Adrenal gland (tissue), 9 donors: ENCODE measurements at regions not wholly inside any gene's neighbourhood (a gene's known extent, or its start where the extent isn't known, plus 50 kb on each side); places are given as distances from the start of the nearest gene placed in this dataset.
A peak's percentile ranks its signal among the peaks of the same experiment; 100 is the strongest.

Experiments
- DNase-seq, 7 donors: peaks; one replicate each; pipeline ENCODE4 v3.0.0-alpha.2; 2019 to 2020
- H3K27ac ChIP-seq, 5 donors: fragments of 200-600 bp; sonication (generic) in 4 of 5; 1 replicate in 3 of 5; 2 replicates in 2 of 5; pipeline versions ENCODE4 v1.5.1 to v1.8.0; 2016 to 2020; ENCODE audit warnings: mild to moderate bottlenecking in 1 of 5
- H3K27me3 ChIP-seq: fragments of 200-600 bp; 2 replicates; pipeline ENCODE4 v1.8.0; 2021
- H3K36me3 ChIP-seq, 2 donors: fragments of 200-600 bp; replicated peaks in 1 of 2; 1 replicate in 1 of 2; 2 replicates in 1 of 2; pipeline versions ENCODE4 v1.5.1 to v1.8.0; 2018 to 2022
- H3K4me1 ChIP-seq, 2 donors: fragments of 200-600 bp; replicated peaks in 1 of 2; 1 replicate in 1 of 2; 2 replicates in 1 of 2; pipeline versions ENCODE4 v1.5.1 to v1.8.0; 2018 to 2021
- H3K4me3 ChIP-seq, 4 donors: fragments of 200-600 bp; sonication (generic) in 3 of 4; one replicate each; pipeline ENCODE4 v1.5.1; 2016 to 2018
- H3K9me3 ChIP-seq, 3 donors: fragments of 200-600 bp; sonication (generic) in 1 of 3; replicated peaks in 1 of 3; 1 replicate in 2 of 3; 2 replicates in 1 of 3; pipeline versions ENCODE4 v1.5.1 to v1.8.0; 2016 to 2021
- POLR2A ChIP-seq, 2 donors: fragments of 450-650 bp; IDR thresholded peaks; one replicate each; pipeline ENCODE4 v1.6.1; 2017; ENCODE audit warnings: antibody characterized with exemption in 2 of 2, mild to moderate bottlenecking in 2 of 2, moderate library complexity in 1 of 2
- WGBS, 4 donors: extraction: QIAGEN DNeasy Blood & Tissue Kit in 2 of 4; methylation state at CpG; one replicate each; pipeline versions ENCODE4 v1.1.5 to v1.1.7; 2013 to 2017; 5-methylcytosine and 5-hydroxymethylcytosine counted together
- intact Hi-C, 2 donors: fragments of 100-400 bp; cut with DNase I; formaldehyde crosslinking; loops; one replicate each; pipeline versions ENCODE4 v1.14.1 to v1.15.0; 2022 to 2023
- TF ChIP-seq, protein P1 (sequence below), 6 experiments: fragments of 450-650 bp in 4 of 6; fragments of 200-600 bp in 2 of 6; sonication (generic) in 1 of 6; IDR thresholded peaks; 1 replicate in 5 of 6; 2 replicates in 1 of 6; pipeline versions ENCODE4 v1.5.1 to v1.8.0; 2016 to 2021; ENCODE audit warnings: antibody characterized with exemption in 6 of 6, mild to moderate bottlenecking in 2 of 6, moderate library complexity in 1 of 6
- donor health status: healthy with polysubstance abuse.
- donor health status: Bipolar disorder and iron deficiency.
- donor health status: DM: yes; HTN: yes; CAD: no.
- donor health status: DM: no; HTN: no; CAD: no.
- donor health status: DM: no; HTN: no; CAD: no.

DNA sequence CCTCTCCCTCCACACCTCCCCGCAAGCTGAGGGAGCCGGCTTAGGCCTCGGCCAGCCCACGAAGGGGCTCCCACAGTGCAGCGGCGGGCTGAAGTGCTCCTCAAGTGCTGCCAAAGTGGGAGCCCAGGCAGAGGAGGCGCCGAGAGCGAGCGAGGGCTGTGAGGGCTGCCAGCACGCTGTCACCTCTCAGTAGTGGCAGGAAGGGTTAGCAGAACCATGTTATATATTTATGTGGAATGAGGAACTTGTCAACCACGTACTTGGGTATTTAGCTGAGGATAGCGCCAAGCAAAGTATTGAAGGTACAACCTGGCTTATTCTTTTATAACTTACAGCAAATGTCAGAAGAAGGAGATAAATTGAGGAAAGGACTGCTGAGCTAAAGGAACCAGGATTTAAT lies 144.1 kb upstream of the MGAT5 start:
- Histone ChIP-seq H3K36me3 (no peaks in the 10 kb centered on the region), H3K4me3 (no peak overlapping the region), H3K9me3 (no peaks in the 10 kb centered on the region), H3K27ac (no peak overlapping the region), H3K27me3 (no peaks in the 10 kb centered on the region), H3K4me1 (no peaks in the 10 kb centered on the region)
- 88 to 94% (median 90%) methylated on average over 7 to 13 of the region's 13 CpGs for WGBS, 4 donors
- no peak for TF ChIP-seq POLR2A (IDR thresholded peaks at IDR 0.05)
- TF ChIP-seq, protein P1, sequence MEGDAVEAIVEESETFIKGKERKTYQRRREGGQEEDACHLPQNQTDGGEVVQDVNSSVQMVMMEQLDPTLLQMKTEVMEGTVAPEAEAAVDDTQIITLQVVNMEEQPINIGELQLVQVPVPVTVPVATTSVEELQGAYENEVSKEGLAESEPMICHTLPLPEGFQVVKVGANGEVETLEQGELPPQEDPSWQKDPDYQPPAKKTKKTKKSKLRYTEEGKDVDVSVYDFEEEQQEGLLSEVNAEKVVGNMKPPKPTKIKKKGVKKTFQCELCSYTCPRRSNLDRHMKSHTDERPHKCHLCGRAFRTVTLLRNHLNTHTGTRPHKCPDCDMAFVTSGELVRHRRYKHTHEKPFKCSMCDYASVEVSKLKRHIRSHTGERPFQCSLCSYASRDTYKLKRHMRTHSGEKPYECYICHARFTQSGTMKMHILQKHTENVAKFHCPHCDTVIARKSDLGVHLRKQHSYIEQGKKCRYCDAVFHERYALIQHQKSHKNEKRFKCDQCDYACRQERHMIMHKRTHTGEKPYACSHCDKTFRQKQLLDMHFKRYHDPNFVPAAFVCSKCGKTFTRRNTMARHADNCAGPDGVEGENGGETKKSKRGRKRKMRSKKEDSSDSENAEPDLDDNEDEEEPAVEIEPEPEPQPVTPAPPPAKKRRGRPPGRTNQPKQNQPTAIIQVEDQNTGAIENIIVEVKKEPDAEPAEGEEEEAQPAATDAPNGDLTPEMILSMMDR (IDR thresholded peaks at IDR 0.05): no peak
- no peak for DNase-seq
- intact Hi-C loops: loop anchor here in 1 of 2 donors (10.0 kb wide), 1 partner anchor 345 kb away; no protein-coding TSS in a partner anchor

DNA sequence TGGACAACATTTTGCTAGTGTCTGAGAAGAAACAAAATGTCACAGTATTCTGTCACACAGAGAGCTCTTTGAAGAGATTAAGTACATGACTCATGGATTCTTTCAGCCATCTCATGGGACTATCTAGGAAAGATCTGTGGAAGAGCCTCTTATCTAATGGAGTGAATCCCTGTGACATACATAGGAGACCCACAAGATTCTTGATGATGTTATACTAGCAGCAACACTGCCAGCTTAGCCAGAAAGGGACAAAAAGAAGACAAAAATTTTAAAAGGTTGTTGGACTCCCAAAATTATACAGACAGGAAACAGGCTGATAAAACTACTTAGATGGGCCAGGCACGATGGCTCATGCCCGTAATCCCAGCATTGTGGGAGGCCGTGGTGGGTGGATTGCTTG lies 143.3 kb upstream of the MGAT5 start:
- intact Hi-C loops: loop anchor here in 1 of 2 donors (10.0 kb wide), 1 partner anchor 344 kb away; no protein-coding TSS in a partner anchor
- no peak for DNase-seq
- Histone ChIP-seq H3K4me3 (no peak overlapping the region), H3K27ac (no peak overlapping the region), H3K9me3 (no peaks in the 10 kb centered on the region), H3K4me1 (no peaks in the 10 kb centered on the region), H3K36me3 (no peaks in the 10 kb centered on the region), H3K27me3 (no peaks in the 10 kb centered on the region)
- WGBS, 4 donors: 90 to 98% (median 93%) methylated on average over 3 of the region's 3 CpGs
- TF ChIP-seq, protein P1 (IDR thresholded peaks at IDR 0.05): no peak
- no peak for TF ChIP-seq POLR2A (IDR thresholded peaks at IDR 0.05)

DNA sequence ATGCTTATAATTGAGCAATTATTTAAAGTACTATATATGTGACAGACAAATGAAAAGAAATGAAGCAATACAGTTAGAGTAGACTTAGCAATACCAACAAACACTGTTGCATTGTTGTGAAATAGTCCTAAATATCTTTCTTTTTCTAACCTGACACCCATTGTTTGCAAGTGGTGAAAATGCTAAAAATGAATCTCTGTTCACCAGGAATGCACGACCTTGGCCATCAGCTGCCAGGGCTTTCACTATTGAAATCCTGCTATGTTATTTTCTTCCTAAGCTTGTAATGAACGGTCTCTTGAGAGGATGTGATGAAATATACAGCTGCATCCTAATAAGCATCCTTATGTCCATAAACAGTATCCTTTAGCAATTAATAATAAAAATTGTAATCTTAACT lies 136.2 kb upstream of the MGAT5 start:
- intact Hi-C loops: loop anchor here in 1 of 2 donors (5.0 to 10.0 kb wide), 4 partner anchors 75 to 337 kb away; no protein-coding TSS in a partner anchor
- TF ChIP-seq, protein P1 (IDR thresholded peaks at IDR 0.05): no peak
- no peak for TF ChIP-seq POLR2A (IDR thresholded peaks at IDR 0.05)
- peaks cover 0 to 22% of the 10 kb centered on the region in 2 donors for H3K4me1 ChIP-seq
- H3K36me3 ChIP-seq: no peaks in the 10 kb centered on the region
- DNase-seq: no peak
- H3K27me3 ChIP-seq: no peaks in the 10 kb centered on the region
- no peak overlapping the region for H3K27ac ChIP-seq
- WGBS, 4 donors: 15 to 21% (median 16%) methylated on average over 2 of the region's 2 CpGs
- no peaks in the 10 kb centered on the region for H3K9me3 ChIP-seq
- H3K4me3 ChIP-seq: no peak overlapping the region

DNA sequence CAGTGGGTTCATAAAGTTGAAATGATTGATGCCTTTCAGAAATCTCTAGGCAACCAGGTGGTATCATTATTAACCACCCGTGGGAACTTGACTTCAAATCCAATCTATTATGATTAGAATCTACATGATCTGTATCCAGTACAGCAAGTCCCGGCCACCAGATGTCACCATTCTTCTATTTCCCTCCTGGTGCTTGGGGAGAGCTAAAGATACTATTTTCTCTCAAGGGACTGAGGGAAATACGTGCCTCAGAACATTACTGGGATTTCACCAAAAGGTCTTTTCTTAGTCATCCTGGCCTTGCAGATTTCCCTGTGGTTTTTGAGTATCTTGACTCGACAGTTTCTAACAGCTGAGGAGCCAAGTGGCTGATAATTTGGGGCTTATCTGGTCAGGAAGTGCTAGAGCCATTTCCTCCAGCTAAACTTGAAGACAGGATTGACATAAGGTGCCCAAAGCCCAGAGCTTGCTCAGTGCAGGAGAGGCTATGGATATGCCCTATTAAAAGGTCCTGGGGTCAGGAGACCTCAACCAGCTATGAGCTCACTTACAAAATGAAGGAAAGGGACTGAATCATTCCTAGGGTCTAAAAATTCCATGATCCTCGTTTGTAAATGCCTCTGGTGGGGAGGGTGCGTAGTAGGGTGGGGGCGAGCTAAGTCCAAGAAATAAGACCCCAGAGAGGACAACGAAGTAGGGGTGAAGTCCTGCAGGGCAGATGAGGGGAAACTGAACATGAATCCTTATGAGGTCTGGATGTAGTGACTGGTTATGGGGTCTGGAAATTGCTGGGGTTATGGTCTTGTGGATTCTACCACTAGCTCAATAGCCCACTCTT lies 135.4 kb upstream of the MGAT5 start:
- Histone ChIP-seq H3K27me3 (no peaks in the 10 kb centered on the region), H3K36me3 (no peaks in the 10 kb centered on the region), H3K9me3 (no peaks in the 10 kb centered on the region), H3K4me3 (no peak overlapping the region), H3K4me1 (peaks cover 0 to 29% of the 10 kb centered on the region in 2 donors), H3K27ac (peak overlapping the region in 4 of 5 donors; percentile 28 to 95 (median 64))
- peak; percentile 91 to 98 (median 93) for DNase-seq
- no peak for TF ChIP-seq POLR2A (IDR thresholded peaks at IDR 0.05)
- TF ChIP-seq, protein P1 (IDR thresholded peaks at IDR 0.05): peak; percentile 60 to 96 (median 89)
- WGBS, 4 donors: 31 to 32% (median 32%) methylated on average over 8 of the region's 8 CpGs
- intact Hi-C loops: loop anchor here in 1 of 2 donors (5.0 to 10.0 kb wide), 4 partner anchors 74 to 336 kb away; no protein-coding TSS in a partner anchor
